SK-N-SH (cell line): ENCODE measurements at regions not wholly inside any gene's neighbourhood (a gene's known extent, or its start where the extent isn't known, plus 50 kb on each side); places are given as distances from the start of the nearest gene placed in this dataset.

ENCODE experiments used
- USF2 ChIP-seq: fragments of 150-350 bp; IDR thresholded peaks from 2 replicates; pipeline ENCODE4 v1.6.1; 2017; ENCODE audit warnings: antibody characterized with exemption, low read length, low read depth, borderline replicate concordance
- ZBTB33 ChIP-seq: IDR thresholded peaks from 2 replicates; pipeline ENCODE4 v1.4.0; 2012; ENCODE audit warnings: low read depth, borderline replicate concordance

GRCh38 chr13:90826688-90827087 lies 520.8 kb upstream of the MIR17HG start:
- TF ChIP-seq USF2 = no peak
- TF ChIP-seq ZBTB33 = no peak
